Activated B cell treated with CpG ODN at 0.5 μM for 24 hours (primary cell): ENCODE measurements at regions not wholly inside any gene's neighbourhood (a gene's known extent, or its start where the extent isn't known, plus 50 kb on each side); places are given as distances from the start of the nearest gene placed in this dataset.

Experiments used
- ATAC-seq: fragments of 200-7000 bp; cut with Tn5 transposase; one replicate; pipeline ENCODE4 v1.10.0; 2021; ENCODE audit warnings: low read depth, mild to moderate bottlenecking, moderate library complexity
- CTCF ChIA-PET: fragments of 350-600 bp; sonication (Branson Sonifier 250); formaldehyde crosslinking; loops from one replicate; lab custom pipeline; 2021; ENCODE audit warnings: antibody characterized with exemption; lab: Charles Lee
- POLR2A ChIA-PET: fragments of 350-600 bp; sonication (Branson Sonifier 250); formaldehyde crosslinking; loops from one replicate; lab custom pipeline; 2021; ENCODE audit warnings: antibody characterized with exemption; lab: Charles Lee
- DNase-seq: peaks from one replicate; pipeline ENCODE4 v3.0.0; 2022
- H3K27ac Mint-ChIP-seq: one replicate; pipeline ENCODE4 v1.8.0; 2020; ENCODE audit warnings: mixed read lengths
- H3K27me3 Mint-ChIP-seq: one replicate; pipeline ENCODE4 v1.8.0; 2021; ENCODE audit warnings: mixed read lengths
- H3K36me3 Mint-ChIP-seq: one replicate; pipeline ENCODE4 v1.8.0; 2021; ENCODE audit warnings: low read depth, mixed read lengths
- H3K4me1 Mint-ChIP-seq: one replicate; pipeline ENCODE4 v1.8.0; 2021; ENCODE audit warnings: mixed read lengths
- H3K4me3 Mint-ChIP-seq: one replicate; pipeline ENCODE4 v1.8.0; 2020; ENCODE audit warnings: mild to moderate bottlenecking, mixed read lengths
- H3K9me3 Mint-ChIP-seq: one replicate; pipeline ENCODE4 v1.8.0; 2020; ENCODE audit warnings: mixed read lengths
- intact Hi-C: fragments of 100-400 bp; cut with micrococcal nuclease; formaldehyde crosslinking; loops from one replicate; pipeline ENCODE4 v1.15.1; 2024
- TF ChIP-seq, protein P1 (sequence below): fragments of 200-600 bp; IDR thresholded peaks from one replicate; pipeline ENCODE4 v1.8.0; 2022; ENCODE audit warnings: antibody characterized with exemption, mild to moderate bottlenecking

DNA sequence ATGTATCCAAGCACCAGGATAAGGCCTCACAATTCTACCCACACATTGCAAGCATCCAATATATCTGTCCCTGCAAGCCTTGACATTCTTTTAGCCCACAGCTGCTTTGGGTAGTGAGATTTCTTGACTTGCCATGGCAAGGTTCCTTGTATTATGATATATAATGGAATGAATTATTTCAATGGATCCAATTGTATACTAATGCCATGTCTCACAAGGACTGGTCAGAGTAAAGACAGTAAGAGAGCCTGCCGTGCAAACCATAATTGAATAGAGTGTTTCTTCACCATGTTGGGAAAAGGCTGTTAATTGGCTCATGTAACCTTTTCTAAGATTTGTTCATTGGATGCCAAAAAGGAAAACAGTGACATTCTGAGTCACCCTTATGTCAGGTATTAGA lies 64.3 kb upstream of the RBBP8 start:
- DNase-seq (no peak), ATAC-seq (no peak)
- CTCF ChIA-PET: no interaction called here
- Mint-ChIP-seq H3K4me1 (peaks cover 7% of the 10 kb centered on the region), H3K4me3 (no peak overlapping the region), H3K27me3 (peaks cover 8% of the 10 kb centered on the region), H3K27ac (no peak overlapping the region), H3K9me3 (peaks cover 3% of the 10 kb centered on the region), H3K36me3 (no peaks in the 10 kb centered on the region)
- intact Hi-C loops: no loop called here
- TF ChIP-seq, protein P1, sequence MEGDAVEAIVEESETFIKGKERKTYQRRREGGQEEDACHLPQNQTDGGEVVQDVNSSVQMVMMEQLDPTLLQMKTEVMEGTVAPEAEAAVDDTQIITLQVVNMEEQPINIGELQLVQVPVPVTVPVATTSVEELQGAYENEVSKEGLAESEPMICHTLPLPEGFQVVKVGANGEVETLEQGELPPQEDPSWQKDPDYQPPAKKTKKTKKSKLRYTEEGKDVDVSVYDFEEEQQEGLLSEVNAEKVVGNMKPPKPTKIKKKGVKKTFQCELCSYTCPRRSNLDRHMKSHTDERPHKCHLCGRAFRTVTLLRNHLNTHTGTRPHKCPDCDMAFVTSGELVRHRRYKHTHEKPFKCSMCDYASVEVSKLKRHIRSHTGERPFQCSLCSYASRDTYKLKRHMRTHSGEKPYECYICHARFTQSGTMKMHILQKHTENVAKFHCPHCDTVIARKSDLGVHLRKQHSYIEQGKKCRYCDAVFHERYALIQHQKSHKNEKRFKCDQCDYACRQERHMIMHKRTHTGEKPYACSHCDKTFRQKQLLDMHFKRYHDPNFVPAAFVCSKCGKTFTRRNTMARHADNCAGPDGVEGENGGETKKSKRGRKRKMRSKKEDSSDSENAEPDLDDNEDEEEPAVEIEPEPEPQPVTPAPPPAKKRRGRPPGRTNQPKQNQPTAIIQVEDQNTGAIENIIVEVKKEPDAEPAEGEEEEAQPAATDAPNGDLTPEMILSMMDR: no peak
- POLR2A ChIA-PET: no interaction called here

DNA sequence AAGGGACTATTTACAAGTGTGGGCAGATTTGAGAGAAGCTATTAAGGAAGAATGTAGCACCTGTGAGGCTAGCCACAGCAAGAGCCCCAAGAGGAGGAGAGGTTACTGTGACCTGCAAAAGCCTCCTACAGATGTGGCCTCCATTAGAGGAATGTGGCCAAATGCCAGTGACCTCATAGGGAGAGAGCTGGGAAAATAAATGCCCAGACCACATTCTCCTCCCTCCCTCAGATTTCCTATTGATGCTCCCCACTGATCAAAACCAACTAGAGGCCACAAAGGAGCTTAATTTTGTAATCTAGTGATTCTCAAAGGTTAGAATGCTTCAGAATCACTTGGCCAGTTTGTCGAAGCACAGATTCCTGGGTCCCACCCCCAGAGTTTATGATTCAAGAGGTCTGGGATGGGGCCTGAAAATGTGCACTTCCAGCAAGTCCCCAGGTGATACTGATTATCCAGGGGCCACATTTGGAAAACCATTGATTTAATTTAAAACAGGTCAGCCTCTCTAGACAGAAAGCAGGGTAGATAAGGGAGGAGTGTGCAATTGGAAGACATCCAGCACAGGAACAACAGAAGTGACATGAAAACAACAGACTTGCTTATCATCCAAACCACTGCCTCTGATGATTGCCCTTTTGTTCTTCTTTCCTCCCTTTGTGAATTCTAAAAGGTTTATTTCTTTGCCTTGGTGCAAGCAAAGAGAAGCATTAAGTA lies 61.2 kb upstream of the RBBP8 start:
- intact Hi-C loops: no loop called here
- peaks cover 7% of the 10 kb centered on the region for H3K4me1 Mint-ChIP-seq

DNA sequence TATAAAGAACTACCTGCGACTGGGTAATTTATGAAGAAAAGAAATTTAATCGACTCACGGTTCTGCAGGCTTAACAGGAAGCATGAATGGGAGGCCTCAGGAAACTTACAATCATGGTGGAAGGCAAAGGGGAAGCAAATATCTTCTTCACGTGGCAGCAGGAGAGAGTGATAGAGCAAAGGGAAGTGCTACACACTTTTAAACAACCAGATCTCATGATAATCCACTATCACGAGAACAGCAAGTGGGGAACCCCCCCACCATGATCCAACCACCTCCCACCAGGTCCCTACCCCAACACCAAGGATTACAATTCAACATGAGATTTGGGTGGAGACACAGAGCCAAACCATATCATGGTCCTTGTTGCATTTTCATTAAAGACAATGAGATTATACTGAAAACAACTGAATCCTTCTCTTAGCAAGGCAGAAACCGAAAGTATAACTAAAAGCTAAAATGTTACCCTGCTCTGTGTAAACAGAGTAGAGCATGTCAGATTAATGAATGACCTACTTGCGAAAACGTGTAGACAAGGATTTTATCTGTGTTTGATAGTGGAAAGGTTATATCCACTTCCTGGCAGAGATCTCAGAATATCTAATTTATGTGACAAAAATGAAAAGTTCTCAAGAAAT lies 60.1 kb upstream of the RBBP8 start:
- no peaks in the 10 kb centered on the region for H3K36me3 Mint-ChIP-seq
- DNase-seq: no peak
- peak overlapping the region; percentile 65 for H3K27ac Mint-ChIP-seq
- H3K27me3 Mint-ChIP-seq: no peaks in the 10 kb centered on the region
- ATAC-seq: no peak
- peaks cover 3% of the 10 kb centered on the region for H3K9me3 Mint-ChIP-seq
- peaks cover 7% of the 10 kb centered on the region for H3K4me1 Mint-ChIP-seq
- H3K4me3 Mint-ChIP-seq: peak overlapping the region; percentile 57
- TF ChIP-seq, protein P1: no peak
- ChIA-PET POLR2A (no interaction called here), CTCF (no interaction called here)
- intact Hi-C loops: no loop called here

More for the DNA sequence above, 61.2 kb upstream of the RBBP8 start:
- ATAC-seq (no peak), DNase-seq (no peak)
- H3K36me3 Mint-ChIP-seq: no peaks in the 10 kb centered on the region
- no peaks in the 10 kb centered on the region for H3K27me3 Mint-ChIP-seq
- CTCF ChIA-PET: no interaction called here
- H3K27ac Mint-ChIP-seq: no peak overlapping the region
- H3K9me3 Mint-ChIP-seq: peaks cover 3% of the 10 kb centered on the region
- POLR2A ChIA-PET: no interaction called here
- no peak overlapping the region for H3K4me3 Mint-ChIP-seq
- TF ChIP-seq, protein P1: no peak

DNA sequence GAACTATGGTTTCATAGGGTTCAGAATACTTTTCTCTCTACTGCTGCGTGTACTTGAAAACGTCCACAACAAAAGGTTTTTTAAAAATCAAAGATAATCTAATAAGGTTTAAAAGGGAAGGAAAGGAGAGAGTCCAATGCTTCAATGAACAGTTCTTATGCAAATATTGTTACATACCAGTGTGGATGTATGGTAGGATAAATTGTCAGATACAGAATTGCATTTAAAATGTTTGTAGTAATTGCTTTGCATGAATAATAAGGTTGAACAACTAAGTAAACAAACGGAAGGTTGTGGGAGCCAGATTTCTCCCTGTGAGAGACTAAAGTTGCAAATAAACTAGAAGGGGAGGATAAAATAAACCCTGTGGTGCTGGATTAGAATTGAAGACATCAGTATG lies 53.8 kb upstream of the RBBP8 start:
- TF ChIP-seq, protein P1: no peak
- CTCF ChIA-PET: no interaction called here
- H3K27me3 Mint-ChIP-seq: no peaks in the 10 kb centered on the region
- DNase-seq: no peak
- no peak overlapping the region for H3K27ac Mint-ChIP-seq
- no peak overlapping the region for H3K4me3 Mint-ChIP-seq
- intact Hi-C loops: no loop called here
- POLR2A ChIA-PET: no interaction called here
- H3K36me3 Mint-ChIP-seq: no peaks in the 10 kb centered on the region
- no peaks in the 10 kb centered on the region for H3K9me3 Mint-ChIP-seq
- H3K4me1 Mint-ChIP-seq: no peaks in the 10 kb centered on the region
- no peak for ATAC-seq

DNA sequence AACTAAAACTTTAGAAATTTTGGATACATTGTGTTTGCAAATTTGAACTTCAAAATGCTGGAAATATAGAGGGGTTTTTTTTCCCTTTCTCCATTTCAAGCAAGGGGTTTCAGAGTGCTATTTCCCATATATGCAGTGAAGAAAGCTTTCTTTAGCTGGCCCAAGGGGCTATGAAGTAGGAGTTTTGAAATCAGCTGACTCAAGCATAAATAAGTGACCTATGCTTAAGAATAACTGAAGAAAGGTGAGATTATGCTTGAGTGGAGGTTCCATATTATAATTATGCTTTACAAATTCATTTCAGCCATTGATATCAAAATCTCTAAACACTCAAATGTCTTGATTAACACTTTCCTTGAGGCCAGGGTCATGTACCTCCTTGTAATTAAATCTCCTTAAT lies 51.0 kb upstream of the RBBP8 start:
- CTCF ChIA-PET: no interaction called here
- H3K27ac Mint-ChIP-seq: no peak overlapping the region
- TF ChIP-seq, protein P1: no peak
- no peak for ATAC-seq
- H3K36me3 Mint-ChIP-seq: no peaks in the 10 kb centered on the region
- intact Hi-C loops: no loop called here
- no peaks in the 10 kb centered on the region for H3K4me1 Mint-ChIP-seq
- POLR2A ChIA-PET: no interaction called here
- H3K27me3 Mint-ChIP-seq: no peaks in the 10 kb centered on the region
- H3K4me3 Mint-ChIP-seq: no peak overlapping the region
- DNase-seq: no peak
- no peaks in the 10 kb centered on the region for H3K9me3 Mint-ChIP-seq
